Cardiac muscle cell (in vitro differentiated cells and primary cell): ENCODE measurements at regions not wholly inside any gene's neighbourhood (a gene's known extent, or its start where the extent isn't known, plus 50 kb on each side); places are given as distances from the start of the nearest gene placed in this dataset.

ENCODE experiments used
- DNase-seq, 2 donors: peaks; one replicate each; pipeline versions ENCODE4 v3.0.0 to v3.0.0-alpha.2; 2010 to 2017; ENCODE audit warnings: low read depth in 1 of 2, low spot score in 1 of 2
- H3K27ac ChIP-seq: fragments of 200-600 bp; sonication (generic); 2 replicates; pipeline ENCODE4 v1.5.1; 2016
- H3K27me3 ChIP-seq: fragments of 200-600 bp; sonication (generic); 2 replicates; pipeline ENCODE4 v1.6.0; 2016; ENCODE audit warnings: control low read depth
- H3K36me3 ChIP-seq: fragments of 200-600 bp; sonication (generic); 2 replicates; pipeline ENCODE4 v1.5.1; 2016; ENCODE audit warnings: control low read depth
- H3K4me1 ChIP-seq: fragments of 200-600 bp; sonication (generic); 2 replicates; pipeline ENCODE4 v1.8.1; 2017; ENCODE audit warnings: low read depth, mild to moderate bottlenecking, mixed run types
- H3K4me3 ChIP-seq: fragments of 200-600 bp; sonication (generic); 2 replicates; pipeline ENCODE4 v1.5.1; 2016; ENCODE audit warnings: mild to moderate bottlenecking
- H3K9me3 ChIP-seq: fragments of 200-600 bp; sonication (generic); 2 replicates; pipeline ENCODE4 v1.5.1; 2017; ENCODE audit warnings: low read depth, mild to moderate bottlenecking, control low read depth
- CTCF ChIP-seq: IDR thresholded peaks from 2 replicates; pipeline ENCODE4 v1.5.1; 2012; ENCODE audit warnings: low read depth, mild to moderate bottlenecking, low read length

DNA sequence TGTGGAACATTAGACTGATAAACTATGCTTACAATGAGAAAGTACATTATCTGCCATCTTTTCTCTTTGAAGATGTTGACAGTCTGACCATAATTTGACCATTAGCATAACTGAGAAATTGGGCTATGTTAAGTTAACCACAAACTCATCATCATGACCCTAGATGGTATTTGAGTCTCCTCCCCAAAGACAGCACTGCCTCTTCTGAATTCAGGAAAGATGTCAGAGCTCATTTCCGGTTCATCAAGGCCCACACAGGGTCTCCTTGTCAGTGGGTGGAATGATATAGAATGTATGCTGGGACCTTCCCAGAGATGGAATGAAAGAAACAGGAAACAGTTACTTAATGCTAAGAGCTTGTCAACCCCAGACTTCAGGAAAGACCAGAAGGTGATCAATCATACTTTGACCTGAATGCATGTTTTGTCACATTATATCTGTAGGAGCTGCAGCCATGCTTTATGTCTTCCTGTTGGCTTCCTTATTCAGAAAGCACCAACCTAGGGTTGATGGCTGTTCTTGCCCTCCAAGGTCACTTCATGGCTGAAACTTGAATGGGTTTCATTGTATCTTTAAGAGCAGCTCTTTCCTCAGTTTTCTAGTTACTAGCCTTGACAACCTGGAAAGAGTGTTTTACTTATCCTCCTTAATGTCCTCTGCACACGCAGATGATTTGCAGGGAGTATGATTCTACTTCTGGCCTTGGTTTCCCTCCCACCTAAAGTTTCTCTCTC is 99.1 kb upstream of the NEUROD1 start:
- no peak for DNase-seq
- H3K4me1 ChIP-seq: peaks cover 6% of the 10 kb centered on the region
- H3K27me3 ChIP-seq: no peaks in the 10 kb centered on the region
- no peak overlapping the region for H3K4me3 ChIP-seq
- no peak overlapping the region for H3K27ac ChIP-seq
- no peaks in the 10 kb centered on the region for H3K36me3 ChIP-seq
- H3K9me3 ChIP-seq: no peaks in the 10 kb centered on the region
- no peak for TF ChIP-seq CTCF

DNA sequence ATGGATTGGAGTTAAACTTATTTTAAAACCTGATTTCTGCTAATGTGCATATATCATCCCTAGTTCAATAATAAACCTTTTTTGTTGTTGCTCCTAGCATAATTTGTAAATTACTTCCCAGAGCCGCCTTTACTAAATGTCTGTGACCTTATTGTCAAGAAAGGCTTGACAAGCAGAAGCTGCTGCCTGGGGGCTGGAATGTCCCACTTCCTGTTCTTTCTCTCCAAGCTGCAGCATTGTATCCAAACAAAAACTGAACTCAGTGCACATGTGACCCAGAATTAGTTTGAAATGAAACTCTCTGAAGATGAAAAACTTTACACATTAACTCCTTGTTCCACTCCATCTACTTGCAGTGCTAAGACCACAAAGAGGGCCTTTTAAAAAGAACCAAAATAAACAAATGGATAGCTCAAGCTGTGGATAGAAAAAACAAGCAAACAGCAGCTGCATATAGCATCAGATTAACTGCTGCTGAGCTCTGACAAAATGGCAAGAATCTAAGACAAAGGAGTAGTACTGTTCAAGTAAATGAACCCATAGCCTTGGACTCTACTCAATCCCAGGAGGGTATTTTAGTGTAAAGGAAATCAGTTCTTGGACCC is 99.8 kb upstream of the NEUROD1 start:
- Histone ChIP-seq H3K4me1 (peaks cover 6% of the 10 kb centered on the region), H3K4me3 (no peak overlapping the region), H3K36me3 (no peaks in the 10 kb centered on the region), H3K27ac (no peak overlapping the region), H3K27me3 (no peaks in the 10 kb centered on the region), H3K9me3 (no peaks in the 10 kb centered on the region)
- no peak for TF ChIP-seq CTCF
- peak in 1 of 2 donors; percentile 48 for DNase-seq

- H3K27me3 ChIP-seq: no peaks in the 10 kb centered on the region
- no peak overlapping the region for H3K4me3 ChIP-seq
- no peak overlapping the region for H3K27ac ChIP-seq
- no peaks in the 10 kb centered on the region for H3K36me3 ChIP-seq
- no peak for DNase-seq
- peaks cover 6% of the 10 kb centered on the region for H3K4me1 ChIP-seq
- TF ChIP-seq CTCF: no peak
- H3K9me3 ChIP-seq: no peaks in the 10 kb centered on the region
Measured at GRCh38 chr2:181780657-181781056, 100.3 kb upstream of the NEUROD1 start.

GRCh38 chr2:181781078-181781786 is 100.9 kb upstream of the NEUROD1 start:
- no peaks in the 10 kb centered on the region for H3K36me3 ChIP-seq
- no peak overlapping the region for H3K27ac ChIP-seq

DNA sequence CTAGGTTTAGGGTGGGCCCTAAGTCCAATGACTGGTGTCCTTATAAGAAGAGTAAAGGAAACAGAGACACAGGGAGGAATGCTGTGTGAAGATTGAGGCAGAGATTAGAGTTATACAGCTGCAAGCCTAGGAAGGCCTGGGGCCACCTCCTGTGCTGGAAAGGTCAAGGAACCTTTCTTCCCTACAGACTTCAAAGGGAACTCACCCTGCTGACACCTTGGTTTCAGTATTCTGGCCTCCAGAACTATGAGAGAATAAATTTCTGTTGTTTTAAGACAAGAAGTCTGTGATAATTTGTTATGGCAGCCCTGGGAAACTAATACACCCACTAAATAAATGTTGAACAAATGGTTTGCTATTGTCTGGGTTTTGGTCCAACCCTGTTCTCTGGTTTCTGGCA is 102.3 kb upstream of the NEUROD1 start:
- DNase-seq: no peak
- Histone ChIP-seq H3K4me3 (no peak overlapping the region), H3K27me3 (no peaks in the 10 kb centered on the region), H3K4me1 (peaks cover 6% of the 10 kb centered on the region), H3K9me3 (no peaks in the 10 kb centered on the region), H3K27ac (no peak overlapping the region), H3K36me3 (no peaks in the 10 kb centered on the region)
- no peak for TF ChIP-seq CTCF

More at GRCh38 chr2:181781078-181781786, 100.9 kb upstream of the NEUROD1 start:
- Histone ChIP-seq H3K4me3 (no peak overlapping the region), H3K4me1 (peaks cover 6% of the 10 kb centered on the region), H3K27me3 (no peaks in the 10 kb centered on the region), H3K9me3 (no peaks in the 10 kb centered on the region)
- TF ChIP-seq CTCF: no peak
- DNase-seq: no peak
